ENCODE measurements at regions not wholly inside any gene's neighbourhood (a gene's known extent, or its start where the extent isn't known, plus 50 kb on each side); places are given as distances from the start of the nearest gene placed in this dataset.

DNA sequence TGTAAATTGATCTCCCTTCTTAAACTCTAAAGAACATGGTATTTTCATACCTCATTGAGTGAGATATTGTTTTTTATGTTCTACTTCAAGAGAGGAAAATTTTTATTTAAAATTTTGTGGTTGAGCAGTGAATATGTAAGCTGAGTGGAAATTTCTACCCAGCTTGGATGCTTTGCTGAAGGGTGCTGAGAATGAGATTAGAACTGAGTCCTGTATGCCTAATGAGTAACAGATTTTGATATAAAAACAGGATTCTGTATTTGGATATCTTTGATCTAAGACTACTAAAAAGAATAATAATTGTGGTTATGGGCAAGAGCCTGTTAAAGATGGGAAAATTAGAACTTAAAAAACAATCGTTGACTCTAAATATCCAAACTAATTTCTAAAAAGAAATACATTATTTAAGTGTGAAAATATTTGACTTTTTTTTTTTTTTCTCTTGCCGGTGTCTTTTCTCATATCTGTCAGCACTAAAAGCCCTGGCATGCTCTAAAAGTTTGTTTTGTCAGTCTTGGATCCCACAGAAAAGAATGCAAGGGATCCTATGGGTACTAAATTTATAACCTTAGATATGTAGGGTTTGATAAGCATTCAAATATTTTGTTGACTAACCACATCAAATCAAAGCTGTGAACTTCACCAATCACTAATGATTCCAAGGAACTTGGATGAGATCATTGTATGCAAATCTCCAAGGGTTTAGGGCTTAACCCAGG is 652.3 kb downstream of the PTPRC start:
- peak; percentile 86 for FAIRE-seq

DNA sequence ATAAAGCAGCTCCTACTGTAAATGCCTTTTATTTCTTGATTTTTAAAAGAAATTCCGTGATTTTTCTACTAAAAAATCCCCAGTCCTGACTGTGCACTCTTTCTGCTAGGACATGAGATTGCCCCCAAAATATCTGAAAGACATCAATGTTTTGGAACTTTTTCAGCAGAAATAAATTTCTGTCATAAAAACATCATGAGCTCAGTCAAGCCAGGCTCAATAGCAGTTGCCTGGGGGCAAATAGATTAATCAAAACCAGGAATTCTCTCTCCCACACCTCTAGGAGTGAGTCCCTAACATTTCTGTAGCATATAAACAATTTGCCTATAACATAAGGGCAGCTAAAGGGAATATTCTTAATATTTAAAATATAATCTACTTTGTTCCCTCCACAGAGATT is 654.1 kb downstream of the PTPRC start:
- FAIRE-seq: no peak

DNA sequence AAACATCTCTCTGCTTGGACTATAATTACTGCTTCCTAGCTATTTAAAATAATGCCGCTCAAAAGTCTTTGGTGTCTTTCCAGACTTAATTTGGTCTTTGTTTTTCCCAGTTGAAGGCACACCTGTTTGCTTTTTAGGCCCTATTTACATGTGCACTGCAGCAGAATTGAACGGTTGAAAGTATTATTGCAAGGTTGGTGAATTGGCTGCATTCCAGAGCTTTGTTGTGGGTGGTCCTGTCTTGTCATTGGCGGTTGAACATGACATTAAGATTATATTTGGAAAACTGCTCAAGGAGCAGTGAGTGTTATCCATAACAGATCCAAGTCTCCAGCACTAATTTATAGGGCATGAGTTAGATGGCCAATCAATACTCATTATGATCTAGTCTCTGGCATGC is 656.3 kb downstream of the PTPRC start:
- peak; percentile 85 for FAIRE-seq

DNA sequence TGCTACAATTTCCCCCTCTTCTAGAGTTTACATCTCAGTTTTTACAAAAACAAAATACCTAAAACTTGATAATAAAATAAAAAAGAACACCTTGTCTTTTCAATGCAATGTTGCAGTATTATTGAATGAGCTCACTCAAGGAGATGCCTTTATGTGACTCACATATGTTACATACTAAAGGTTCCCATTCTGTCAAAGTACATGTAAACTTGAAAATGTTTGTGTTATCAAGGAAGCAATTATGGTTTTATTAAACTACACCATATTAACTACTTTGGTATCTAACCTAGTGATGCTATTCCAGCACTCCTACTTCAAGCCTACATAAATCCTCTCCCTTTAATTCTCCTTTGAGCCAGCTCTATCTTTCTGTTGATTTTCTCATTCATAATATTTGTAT is 658.3 kb downstream of the PTPRC start:
- FAIRE-seq: no peak

DNA sequence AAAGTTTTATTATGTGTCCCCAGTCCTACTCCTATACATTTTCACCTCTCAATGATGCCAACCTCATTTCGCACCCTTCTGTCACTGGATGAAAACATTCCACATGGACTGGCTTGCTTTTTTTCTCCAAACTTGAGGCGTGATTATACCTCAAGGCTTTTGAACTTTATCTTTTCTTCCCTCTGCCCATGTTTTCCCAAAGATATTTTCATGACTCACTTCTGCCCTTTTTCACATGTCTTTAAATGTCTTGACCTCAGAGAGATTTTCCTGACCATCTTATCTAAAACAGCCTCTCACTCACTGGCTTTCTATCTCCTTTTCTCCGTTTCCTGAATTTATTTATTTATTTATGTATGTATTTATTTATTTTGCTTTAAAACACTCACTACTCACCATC is 659.0 kb downstream of the PTPRC start:
- no peak for FAIRE-seq

DNA sequence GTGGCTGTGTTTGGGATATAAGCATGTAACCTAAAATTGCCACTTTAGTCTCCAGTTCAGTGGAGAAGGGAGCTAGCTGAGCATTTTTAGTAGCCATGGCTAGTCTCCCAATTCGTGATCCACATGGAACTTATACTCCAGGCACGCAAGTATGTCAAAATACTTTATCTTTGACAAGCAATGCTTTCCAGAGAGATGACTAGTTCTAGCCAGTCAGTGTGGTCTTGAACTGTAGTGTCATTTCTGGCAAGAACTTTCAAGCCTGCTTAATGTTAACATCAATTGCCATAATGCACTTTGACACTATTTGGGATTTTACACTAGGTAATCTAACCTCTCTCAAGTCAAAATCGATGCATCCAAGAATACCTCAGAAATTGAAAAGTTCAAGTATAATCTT is 660.0 kb downstream of the PTPRC start:
- no peak for FAIRE-seq

- FAIRE-seq: no peak
Observed at GRCh38 chr1:199301472-199302217, 662.8 kb downstream of the PTPRC start.

- FAIRE-seq: no peak
Observed at GRCh38 chr1:199302554-199302953, 663.7 kb downstream of the PTPRC start.

DNA sequence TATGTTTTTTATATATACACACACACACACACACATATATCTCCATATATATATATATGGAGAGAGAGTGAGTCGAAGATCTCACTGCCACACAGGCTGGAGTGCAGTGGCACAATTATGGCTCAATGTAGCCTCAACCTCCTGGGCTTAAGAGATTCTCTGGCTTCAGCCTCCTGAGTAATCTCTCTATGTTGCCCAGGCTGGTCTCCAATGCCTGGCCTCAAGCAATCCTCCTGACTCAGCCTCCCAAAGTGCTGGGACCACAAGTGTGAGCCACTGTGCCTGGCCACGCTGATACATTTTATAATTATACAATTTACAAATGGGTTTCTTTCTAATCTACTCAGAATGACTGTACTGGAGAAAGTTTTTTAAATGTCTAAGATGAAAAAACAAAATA is 664.2 kb downstream of the PTPRC start:
- no peak for FAIRE-seq

DNA sequence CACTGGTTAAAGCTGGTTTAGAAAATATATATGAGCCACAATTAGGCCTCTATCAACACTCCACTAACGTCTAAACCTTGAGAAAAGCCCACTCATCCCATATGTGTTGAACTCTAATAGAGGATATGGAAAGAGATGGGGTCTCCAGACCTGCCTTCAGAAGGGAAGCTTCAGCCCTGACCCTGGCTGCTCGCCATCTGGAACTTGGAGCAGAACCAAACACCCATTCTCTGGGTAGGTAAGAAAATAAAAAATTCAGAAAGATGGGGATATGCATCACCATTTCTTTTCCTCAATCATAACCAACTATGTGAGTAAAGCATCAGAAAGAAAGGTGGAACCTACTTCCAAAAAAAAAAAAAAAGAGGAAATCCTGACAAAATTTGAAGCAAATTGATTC is 666.2 kb downstream of the PTPRC start:
- no peak for FAIRE-seq

GRCh38 chr1:199307496-199308264 is 668.8 kb downstream of the PTPRC start:
- no peak for FAIRE-seq

- no peak for FAIRE-seq
Observed at GRCh38 chr1:199308349-199308846, 669.6 kb downstream of the PTPRC start.

GRCh38 chr1:199310708-199311107 is 671.9 kb downstream of the PTPRC start:
- FAIRE-seq: no peak

DNA sequence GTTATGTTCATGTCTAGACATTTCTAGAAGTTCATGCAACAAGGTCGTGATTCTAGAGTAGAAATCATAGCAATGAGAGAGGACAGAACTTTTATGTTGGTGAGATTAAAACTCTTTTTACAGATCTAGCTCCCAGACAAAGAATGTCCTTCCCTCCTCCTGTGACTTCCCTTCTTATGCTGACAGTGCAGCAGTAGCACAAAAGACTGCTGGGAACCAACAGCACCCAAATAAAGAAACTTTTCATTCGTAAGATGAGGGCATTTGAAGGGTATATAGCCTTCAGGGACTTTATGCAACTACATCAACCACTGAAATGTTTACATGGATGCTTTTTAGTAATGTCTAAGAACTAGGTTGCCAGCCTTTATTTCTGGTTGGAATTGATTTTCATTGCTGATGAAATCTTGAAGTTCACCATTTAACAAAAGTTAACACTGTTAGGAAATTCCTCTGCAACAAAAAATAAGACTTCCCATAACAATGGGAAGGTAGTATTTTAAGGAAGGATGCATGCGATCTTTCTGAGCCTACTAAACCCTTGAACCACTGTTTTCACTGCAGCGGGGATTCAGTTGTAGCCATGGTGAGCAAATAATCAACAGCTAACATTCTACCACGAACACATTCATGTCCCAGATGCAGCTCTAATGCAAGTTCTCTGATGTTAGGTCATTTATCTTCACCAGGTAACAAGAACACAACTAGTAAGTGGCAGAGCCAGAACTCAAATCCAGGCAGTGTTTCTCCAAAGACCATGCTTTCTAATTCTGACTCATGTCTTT is 672.8 kb downstream of the PTPRC start:
- no peak for FAIRE-seq

- no peak for FAIRE-seq
Observed at GRCh38 chr1:199312626-199313025, 673.8 kb downstream of the PTPRC start.

GRCh38 chr1:199313444-199313843 is 674.6 kb downstream of the PTPRC start:
- no peak for FAIRE-seq

DNA sequence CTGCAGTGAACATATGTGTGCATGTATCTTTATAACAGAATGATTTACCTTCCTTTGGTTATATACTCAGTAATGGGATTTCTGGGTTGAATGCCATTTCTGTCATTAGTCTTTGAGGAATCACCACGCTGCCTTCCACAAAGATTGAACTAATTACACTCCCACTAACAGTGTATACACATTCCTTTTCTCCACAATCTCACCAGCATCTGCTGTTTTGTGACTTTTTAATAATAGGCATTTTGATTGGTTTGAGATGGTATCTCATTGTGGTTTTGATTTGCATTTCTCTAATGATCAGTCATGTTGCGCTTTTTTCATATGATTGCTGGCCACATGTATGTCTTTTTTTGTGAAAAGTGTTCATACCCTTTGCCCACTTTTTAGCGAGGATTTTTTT is 680.5 kb downstream of the PTPRC start:
- FAIRE-seq: no peak

- no peak for FAIRE-seq
Observed at GRCh38 chr1:199322278-199322677, 683.4 kb downstream of the PTPRC start.

DNA sequence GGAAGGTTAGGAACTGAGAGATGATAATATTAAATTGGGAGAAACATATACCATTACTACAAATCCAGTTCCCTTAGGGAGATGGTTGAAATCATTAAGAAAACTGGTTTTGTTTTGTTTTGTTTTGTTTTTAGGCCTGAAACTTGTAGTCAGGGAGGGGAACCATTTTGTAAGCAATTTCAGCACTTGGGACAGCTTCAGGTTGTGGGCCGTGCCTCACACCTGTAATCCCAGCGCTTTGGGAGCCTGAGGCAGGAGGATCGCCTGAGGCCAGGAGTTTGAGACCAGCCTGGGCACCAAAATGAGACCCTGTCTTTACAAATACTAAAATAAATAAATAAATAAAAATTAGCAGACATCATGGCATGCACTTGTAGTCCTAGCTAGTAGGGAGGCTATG is 694.3 kb upstream of the NR5A2 start:
- no peak for FAIRE-seq

DNA sequence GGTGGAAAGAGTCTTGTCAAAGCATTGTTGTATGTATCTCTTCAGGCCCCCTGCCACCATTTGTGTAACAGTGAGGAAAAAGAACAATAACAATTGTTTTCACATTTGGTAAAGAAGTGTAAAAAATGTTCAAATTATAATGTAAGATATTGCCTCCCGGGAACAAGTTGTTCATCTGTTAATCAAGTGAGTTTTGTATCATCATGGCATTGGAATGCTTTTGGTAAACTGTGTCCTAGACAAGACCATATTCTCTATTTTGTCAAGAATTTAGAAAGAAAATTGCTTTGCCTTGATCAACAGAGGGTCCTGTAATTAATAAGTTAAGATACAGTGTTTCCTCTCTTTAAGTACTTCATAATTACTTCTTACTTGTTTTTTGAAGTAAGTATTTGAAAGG is 692.0 kb upstream of the NR5A2 start:
- FAIRE-seq: no peak

GRCh38 chr1:199336745-199337640 is 690.5 kb upstream of the NR5A2 start:
- no peak for FAIRE-seq

- FAIRE-seq: no peak
Observed at GRCh38 chr1:199338760-199339159, 688.8 kb upstream of the NR5A2 start.
